ENCODE measurements at regions not wholly inside any gene's neighbourhood (a gene's known extent, or its start where the extent isn't known, plus 50 kb on each side); places are given as distances from the start of the nearest gene placed in this dataset.

DNA sequence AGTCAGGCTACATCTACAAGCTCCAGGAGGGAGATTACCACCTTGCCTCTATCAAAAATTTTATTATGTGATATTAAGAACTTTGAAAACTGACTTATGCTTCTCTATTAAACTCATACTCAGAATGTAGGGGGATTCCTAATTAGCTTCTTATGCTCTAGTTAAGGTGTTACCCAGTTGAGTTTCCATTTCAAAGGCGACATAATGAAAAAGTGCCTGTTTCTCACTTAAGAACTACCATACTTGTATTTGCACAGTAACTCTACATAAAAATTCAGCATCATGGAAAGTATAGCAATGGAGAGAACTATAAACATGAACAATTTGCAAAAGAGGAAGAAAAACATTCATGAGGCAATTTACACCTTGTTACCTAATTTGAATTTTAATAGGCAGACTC lies 739.1 kb downstream of the ZPLD1 start:
- H3K27me3 ChIP-seq = no peaks in the 10 kb centered on the region
- H3K4me1 ChIP-seq = no peaks in the 10 kb centered on the region
- 75% methylated on average over 1 of the region's 1 CpG for WGBS
- DNase-seq (ENCODE audit: extremely low spot score) = no peak
- H3K36me3 ChIP-seq = no peaks in the 10 kb centered on the region
- no peaks in the 10 kb centered on the region for H3K9me3 ChIP-seq
- no peak overlapping the region for H3K27ac ChIP-seq (replicated peaks in 1 of 4)
- TF ChIP-seq, protein P1, sequence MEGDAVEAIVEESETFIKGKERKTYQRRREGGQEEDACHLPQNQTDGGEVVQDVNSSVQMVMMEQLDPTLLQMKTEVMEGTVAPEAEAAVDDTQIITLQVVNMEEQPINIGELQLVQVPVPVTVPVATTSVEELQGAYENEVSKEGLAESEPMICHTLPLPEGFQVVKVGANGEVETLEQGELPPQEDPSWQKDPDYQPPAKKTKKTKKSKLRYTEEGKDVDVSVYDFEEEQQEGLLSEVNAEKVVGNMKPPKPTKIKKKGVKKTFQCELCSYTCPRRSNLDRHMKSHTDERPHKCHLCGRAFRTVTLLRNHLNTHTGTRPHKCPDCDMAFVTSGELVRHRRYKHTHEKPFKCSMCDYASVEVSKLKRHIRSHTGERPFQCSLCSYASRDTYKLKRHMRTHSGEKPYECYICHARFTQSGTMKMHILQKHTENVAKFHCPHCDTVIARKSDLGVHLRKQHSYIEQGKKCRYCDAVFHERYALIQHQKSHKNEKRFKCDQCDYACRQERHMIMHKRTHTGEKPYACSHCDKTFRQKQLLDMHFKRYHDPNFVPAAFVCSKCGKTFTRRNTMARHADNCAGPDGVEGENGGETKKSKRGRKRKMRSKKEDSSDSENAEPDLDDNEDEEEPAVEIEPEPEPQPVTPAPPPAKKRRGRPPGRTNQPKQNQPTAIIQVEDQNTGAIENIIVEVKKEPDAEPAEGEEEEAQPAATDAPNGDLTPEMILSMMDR (IDR thresholded peaks at IDR 0.05) = no peak
- no peak for TF ChIP-seq EP300 (IDR thresholded peaks at IDR 0.05)
- no peak overlapping the region for H3K4me3 ChIP-seq
- intact Hi-C loops (cut with DNase I) = no loop called here

DNA sequence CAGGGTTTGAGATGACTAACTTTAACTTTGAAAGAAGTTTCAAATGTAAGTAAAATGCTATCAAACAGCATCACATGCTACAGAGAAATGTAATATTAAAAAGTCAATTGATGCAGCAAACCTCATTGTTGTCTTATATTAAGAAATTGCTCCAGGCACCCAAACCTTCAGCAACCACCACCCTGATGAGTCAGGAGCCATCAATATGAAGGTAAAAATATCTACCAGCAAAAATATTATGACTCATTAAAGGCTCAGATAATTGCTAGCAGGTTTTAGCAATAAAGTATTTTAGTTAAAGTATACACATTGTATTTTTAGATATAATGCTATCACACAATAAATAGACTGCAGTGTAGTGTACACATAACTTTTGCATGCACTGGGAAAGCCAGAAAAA lies 746.3 kb downstream of the ZPLD1 start:
- TF ChIP-seq, protein P1 (IDR thresholded peaks at IDR 0.05) = no peak
- Histone ChIP-seq H3K4me1 (no peaks in the 10 kb centered on the region), H3K27me3 (no peaks in the 10 kb centered on the region), H3K4me3 (no peak overlapping the region), H3K36me3 (no peaks in the 10 kb centered on the region), H3K9me3 (peaks cover 0 to 9% (median 0%) of the 10 kb centered on the region in 4 donors), H3K27ac (replicated peaks in 1 of 4) (no peak overlapping the region)
- intact Hi-C loops (cut with DNase I) = no loop called here
- DNase-seq (ENCODE audit: extremely low spot score) = no peak

DNA sequence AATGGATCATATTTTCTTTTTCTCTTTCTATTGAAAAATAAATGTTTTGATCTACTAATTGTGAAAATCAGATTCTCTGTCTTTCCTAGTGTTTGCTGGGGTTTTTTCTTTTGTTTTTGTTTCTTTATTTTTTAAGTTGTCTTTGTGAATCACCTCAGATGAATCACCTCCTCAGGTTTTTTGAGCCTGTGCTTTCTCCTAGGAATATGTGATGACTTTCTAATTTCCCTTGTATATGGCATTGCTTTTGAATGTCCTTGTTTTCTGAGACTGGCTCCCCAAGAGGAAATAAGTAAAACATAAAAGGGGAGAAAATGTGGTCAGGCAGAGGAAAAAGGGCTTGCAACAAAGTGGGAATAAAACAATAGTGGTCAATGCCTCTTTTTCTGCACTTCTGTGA lies 750.0 kb downstream of the ZPLD1 start:
- no peak overlapping the region for H3K4me3 ChIP-seq
- intact Hi-C loops (cut with DNase I) = no loop called here
- H3K27me3 ChIP-seq = no peaks in the 10 kb centered on the region
- H3K36me3 ChIP-seq = no peaks in the 10 kb centered on the region
- TF ChIP-seq, protein P1 (IDR thresholded peaks at IDR 0.05) = no peak
- no peak for TF ChIP-seq POLR2A (IDR thresholded peaks at IDR 0.05; ENCODE audit: low read depth)
- no peak for TF ChIP-seq EP300 (IDR thresholded peaks at IDR 0.05)
- TF ChIP-seq POLR2AphosphoS5 (IDR thresholded peaks at IDR 0.05) = no peak
- DNase-seq (ENCODE audit: extremely low spot score) = no peak
- H3K27ac ChIP-seq (replicated peaks in 1 of 4) = no peak overlapping the region
- H3K9me3 ChIP-seq = peaks cover 0 to 9% (median 0%) of the 10 kb centered on the region in 4 donors
- no peaks in the 10 kb centered on the region for H3K4me1 ChIP-seq

DNA sequence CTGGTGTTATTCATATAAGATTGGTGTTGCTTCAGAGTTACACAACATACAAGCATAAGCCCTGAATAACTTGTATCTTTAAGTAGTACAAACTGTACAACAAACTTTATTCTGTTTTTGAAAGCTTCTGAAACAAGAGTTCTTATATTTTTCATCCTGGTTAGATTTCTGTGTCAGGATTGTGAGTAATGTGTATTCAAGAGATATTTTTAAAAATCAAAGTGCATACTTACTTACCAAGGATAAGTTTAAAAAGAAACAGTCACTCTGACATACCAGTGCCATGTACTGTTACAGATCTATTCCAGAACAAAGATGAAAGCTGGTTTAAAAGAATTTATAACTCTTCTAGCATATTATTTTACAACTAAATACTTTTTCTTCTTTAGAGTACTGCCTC lies 755.1 kb downstream of the ZPLD1 start:
- TF ChIP-seq EP300 (IDR thresholded peaks at IDR 0.05) (no peak), POLR2A (IDR thresholded peaks at IDR 0.05; ENCODE audit: low read depth) (no peak), POLR2AphosphoS5 (IDR thresholded peaks at IDR 0.05) (no peak)
- TF ChIP-seq, protein P1 (IDR thresholded peaks at IDR 0.05) = no peak
- no peak for DNase-seq (ENCODE audit: extremely low spot score)
- intact Hi-C loops (cut with DNase I) = no loop called here
- H3K4me3 ChIP-seq = no peak overlapping the region
- H3K27me3 ChIP-seq = no peaks in the 10 kb centered on the region
- no peak overlapping the region for H3K27ac ChIP-seq (replicated peaks in 1 of 4)
- no peaks in the 10 kb centered on the region for H3K36me3 ChIP-seq
- no peaks in the 10 kb centered on the region for H3K4me1 ChIP-seq
- H3K9me3 ChIP-seq = no peaks in the 10 kb centered on the region

DNA sequence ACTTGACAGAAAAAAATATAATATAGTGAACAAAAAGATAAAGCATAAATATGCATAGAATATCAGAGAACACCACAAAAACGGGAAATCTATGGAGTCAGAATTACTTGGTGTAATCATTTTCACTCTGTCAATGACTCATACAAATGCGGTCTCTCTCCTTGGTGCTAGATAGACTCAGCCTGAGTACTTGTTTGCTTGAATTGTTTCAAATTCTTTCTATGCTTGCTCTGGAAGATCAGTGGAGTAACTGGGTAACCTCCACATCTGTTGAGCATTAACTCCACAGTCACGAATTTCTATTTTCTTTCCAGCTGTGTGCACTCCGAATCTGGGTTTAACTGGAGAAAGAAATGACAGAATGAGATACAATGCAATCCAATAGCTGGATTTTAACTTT lies 760.4 kb downstream of the ZPLD1 start:
- no peaks in the 10 kb centered on the region for H3K27me3 ChIP-seq
- no peak overlapping the region for H3K27ac ChIP-seq (replicated peaks in 1 of 4)
- H3K4me1 ChIP-seq = no peaks in the 10 kb centered on the region
- WGBS = 65% methylated on average over 4 of the region's 4 CpGs
- H3K4me3 ChIP-seq = no peak overlapping the region
- H3K36me3 ChIP-seq = no peaks in the 10 kb centered on the region
- intact Hi-C loops (cut with DNase I) = no loop called here
- no peak for DNase-seq (ENCODE audit: extremely low spot score)
- TF ChIP-seq, protein P1 (IDR thresholded peaks at IDR 0.05) = no peak
- TF ChIP-seq POLR2A (IDR thresholded peaks at IDR 0.05; ENCODE audit: low read depth) (no peak), EP300 (IDR thresholded peaks at IDR 0.05) (no peak), POLR2AphosphoS5 (IDR thresholded peaks at IDR 0.05) (no peak)
- H3K9me3 ChIP-seq = no peaks in the 10 kb centered on the region
